ENCODE measurements at regions not wholly inside any gene's neighbourhood (a gene's known extent, or its start where the extent isn't known, plus 50 kb on each side); places are given as distances from the start of the nearest gene placed in this dataset.

GRCh38 chr15:36218322-36218721 is 361.1 kb upstream of the CDIN1 start:
- DNase-seq (ENCODE audit: low read depth, low spot score), result no peak
- Histone ChIP-seq H3K4me1 (ENCODE audit: control insufficient read depth, insufficient read depth, low read length) (no peaks in the 10 kb centered on the region), H3K27ac (ENCODE audit: low read length) (no peak overlapping the region), H3K27me3 (ENCODE audit: control insufficient read depth, insufficient read depth, low read length) (no peaks in the 10 kb centered on the region), H3K36me3 (ENCODE audit: control insufficient read depth, insufficient read depth, low read length) (no peaks in the 10 kb centered on the region), H3K4me3 (ENCODE audit: low read depth in 2 of 2, low read length in 2 of 2) (no peak overlapping the region), H3K9me3 (ENCODE audit: control insufficient read depth, insufficient read depth, low read depth, low read length) (peaks cover 11% of the 10 kb centered on the region; the same call in 1 of the 2 replicates)
- BruUV-seq (replicated peaks), result no TSS peak
- POLR2A ChIA-PET, result no interaction called here
- no peak for TF ChIP-seq SIN3A (IDR thresholded peaks at IDR 0.05; ENCODE audit: borderline replicate concordance, insufficient read depth, low read depth, low read length)
- no peak for TF ChIP-seq POLR2AphosphoS5 (IDR thresholded peaks at IDR 0.05; ENCODE audit: low read depth, low read length)
- no peak for TF ChIP-seq CTCF (IDR thresholded peaks at IDR 0.05)
- TF ChIP-seq TCF7L2 (IDR thresholded peaks at IDR 0.05; ENCODE audit: low read depth, low read length), result no peak
- TF ChIP-seq REST (IDR thresholded peaks at IDR 0.05; ENCODE audit: insufficient read depth in 1 of 2, low read depth in 2 of 2, low read length in 1 of 2), result no peak
- in situ Hi-C loops (cut with HindIII; ENCODE audit: low pct_unique_long_range_greater_than_20kb, low sequenced_read_pairs), result no loop called here
- CTCF ChIA-PET, result no interaction called here
- no peak for ATAC-seq
- intact Hi-C loops (cut with micrococcal nuclease; ENCODE audit: unreplicated experiment), result no loop called here

GRCh38 chr15:36218991-36219390 is 360.4 kb upstream of the CDIN1 start:
- Histone ChIP-seq H3K9me3 (ENCODE audit: control insufficient read depth, insufficient read depth, low read depth, low read length) (peaks cover 11% of the 10 kb centered on the region; the same call in 1 of the 2 replicates), H3K4me3 (ENCODE audit: low read depth in 2 of 2, low read length in 2 of 2) (no peak overlapping the region), H3K36me3 (ENCODE audit: control insufficient read depth, insufficient read depth, low read length) (no peaks in the 10 kb centered on the region), H3K27ac (ENCODE audit: low read length) (no peak overlapping the region), H3K4me1 (ENCODE audit: control insufficient read depth, insufficient read depth, low read length) (no peaks in the 10 kb centered on the region), H3K27me3 (ENCODE audit: control insufficient read depth, insufficient read depth, low read length) (no peaks in the 10 kb centered on the region)
- ChIA-PET CTCF (no interaction called here), POLR2A (no interaction called here)
- no TSS peak for BruUV-seq (replicated peaks)
- TF ChIP-seq REST (IDR thresholded peaks at IDR 0.05; ENCODE audit: insufficient read depth in 1 of 2, low read depth in 2 of 2, low read length in 1 of 2) (no peak), POLR2AphosphoS5 (IDR thresholded peaks at IDR 0.05; ENCODE audit: low read depth, low read length) (no peak), TCF7L2 (IDR thresholded peaks at IDR 0.05; ENCODE audit: low read depth, low read length) (no peak), CTCF (IDR thresholded peaks at IDR 0.05) (no peak), SIN3A (IDR thresholded peaks at IDR 0.05; ENCODE audit: borderline replicate concordance, insufficient read depth, low read depth, low read length) (no peak)
- DNase-seq (ENCODE audit: low read depth, low spot score) (no peak), ATAC-seq (no peak)
- intact Hi-C loops (cut with micrococcal nuclease; ENCODE audit: unreplicated experiment), result no loop called here
- in situ Hi-C loops (cut with HindIII; ENCODE audit: low pct_unique_long_range_greater_than_20kb, low sequenced_read_pairs), result no loop called here

Data from Panc1 (cell line).